NK-92 treated with Interleukin-12 subunit alpha and Interleukin-12 subunit beta, amount 100 ng/mL, for 24 hours (cell line): ENCODE measurements at regions not wholly inside any gene's neighbourhood (a gene's known extent, or its start where the extent isn't known, plus 50 kb on each side); places are given as distances from the start of the nearest gene placed in this dataset.

Experiments used
- DNase-seq: peaks from one replicate; lab custom pipeline; 2025; lab: John Stamatoyannopoulos, UW

GRCh38 chr2:29974086-29974485 lies 52.7 kb upstream of the ALK start:
- no peak for DNase-seq

- DNase-seq: no peak
Observed at GRCh38 chr2:29977284-29977683, 55.9 kb upstream of the ALK start.

- DNase-seq: no peak
Observed at GRCh38 chr2:29981402-29981801, 60.0 kb upstream of the ALK start.

GRCh38 chr2:29983308-29983707 lies 61.9 kb upstream of the ALK start:
- DNase-seq: no peak

- no peak for DNase-seq
Observed at GRCh38 chr2:29987146-29987545, 65.8 kb upstream of the ALK start.

GRCh38 chr2:29990129-29990528 lies 68.7 kb upstream of the ALK start:
- DNase-seq: no peak

- DNase-seq: no peak
Observed at GRCh38 chr2:29991086-29991485, 69.7 kb upstream of the ALK start.

GRCh38 chr2:29995241-29995640 lies 73.9 kb upstream of the ALK start:
- no peak for DNase-seq

- no peak for DNase-seq
Observed at GRCh38 chr2:30003128-30003527, 81.7 kb upstream of the ALK start.

GRCh38 chr2:30022444-30023071 lies 101.2 kb upstream of the ALK start:
- DNase-seq: no peak

- DNase-seq: no peak
Observed at GRCh38 chr2:30024281-30024680, 102.9 kb upstream of the ALK start.

GRCh38 chr2:30026091-30027055 lies 105.0 kb upstream of the ALK start:
- DNase-seq: no peak

- DNase-seq: no peak
Observed at GRCh38 chr2:30029804-30030203, 108.4 kb upstream of the ALK start.

GRCh38 chr2:30030361-30030760 lies 109.0 kb upstream of the ALK start:
- DNase-seq: no peak

- DNase-seq: no peak
Observed at GRCh38 chr2:30031184-30031583, 109.8 kb upstream of the ALK start.

- DNase-seq: no peak
Observed at GRCh38 chr2:30034052-30034775, 112.6 kb upstream of the YPEL5 start.

GRCh38 chr2:30037016-30037415 lies 109.8 kb upstream of the YPEL5 start:
- DNase-seq: no peak

- no peak for DNase-seq
Observed at GRCh38 chr2:30038419-30038818, 108.4 kb upstream of the YPEL5 start.

- no peak for DNase-seq
Observed at GRCh38 chr2:30039101-30039500, 107.7 kb upstream of the YPEL5 start.

GRCh38 chr2:30040147-30040546 lies 106.7 kb upstream of the YPEL5 start:
- DNase-seq: no peak

GRCh38 chr2:30041884-30042283 lies 104.9 kb upstream of the YPEL5 start:
- no peak for DNase-seq

- no peak for DNase-seq
Observed at GRCh38 chr2:30046396-30046795, 100.4 kb upstream of the YPEL5 start.

GRCh38 chr2:30046979-30047378 lies 99.8 kb upstream of the YPEL5 start:
- no peak for DNase-seq
